Mesodermal cell (in vitro differentiated cells): ENCODE measurements at regions not wholly inside any gene's neighbourhood (a gene's known extent, or its start where the extent isn't known, plus 50 kb on each side); places are given as distances from the start of the nearest gene placed in this dataset.
A peak's percentile ranks its signal among the peaks of the same experiment; 100 is the strongest.
"Not testable (repeated sequence)": the region's sequence is repeated elsewhere in the genome, so short reads cannot be mapped to it uniquely, and the experiment has no call there.

Experiments used
- H3K27ac ChIP-seq: 2 replicates; pipeline ENCODE4 v1.7.0; 2013; ENCODE audit warnings: mild to moderate bottlenecking, low read depth, low read length, moderate library complexity; ENCODE audit not compliant: severe bottlenecking
- H3K36me3 ChIP-seq: 2 replicates; pipeline ENCODE4 v1.7.1; 2013; ENCODE audit warnings: mild to moderate bottlenecking, low read length, moderate library complexity; ENCODE audit not compliant: control insufficient read depth, insufficient read depth
- H3K4me1 ChIP-seq: one replicate; pipeline ENCODE4 v1.7.1; 2013; ENCODE audit warnings: mild to moderate bottlenecking, low read length; ENCODE audit not compliant: insufficient read depth, control insufficient read depth, poor library complexity, severe bottlenecking
- H3K4me3 ChIP-seq: 2 replicates; pipeline ENCODE4 v1.7.0; 2013; ENCODE audit warnings: low read length, control low read depth, mild to moderate bottlenecking; ENCODE audit not compliant: insufficient read depth, poor library complexity, severe bottlenecking; ENCODE audit errors: extremely low read depth
- H3K9me3 ChIP-seq: 2 replicates; pipeline ENCODE4 v1.7.1; 2013; ENCODE audit warnings: mild to moderate bottlenecking, low read length, moderate library complexity; ENCODE audit not compliant: control insufficient read depth
- WGBS, 2 experiments: methylation state at CpG; one replicate each; pipeline ENCODE4 v1.1.5; 2013; ENCODE audit warnings: missing lambda C conversion rate in 2 of 2; ENCODE audit not compliant: insufficient coverage in 2 of 2; 5-methylcytosine and 5-hydroxymethylcytosine counted together

GRCh38 chr6:71222671-71223070, 65.9 kb upstream of the OGFRL1 start:
- WGBS, 2 experiments = 80 to 90% methylated on average over 2 to 3 of the region's 4 CpGs
- Histone ChIP-seq H3K27ac (no peak overlapping the region), H3K36me3 (no peaks in the 10 kb centered on the region), H3K9me3 (no peaks in the 10 kb centered on the region), H3K4me3 (no peak overlapping the region), H3K4me1 (no peaks in the 10 kb centered on the region)

GRCh38 chr6:71224011-71224410, 64.6 kb upstream of the OGFRL1 start:
- Histone ChIP-seq H3K36me3 (no peaks in the 10 kb centered on the region), H3K4me3 (no peak overlapping the region), H3K27ac (no peak overlapping the region), H3K9me3 (no peaks in the 10 kb centered on the region), H3K4me1 (peaks cover 6% of the 10 kb centered on the region)
- WGBS, 2 experiments = no CpG with 5 or more reads among the region's 2 CpGs

GRCh38 chr6:71226151-71226550, 62.5 kb upstream of the OGFRL1 start:
- Histone ChIP-seq H3K9me3 (no peaks in the 10 kb centered on the region), H3K4me3 (no peak overlapping the region), H3K36me3 (no peaks in the 10 kb centered on the region), H3K27ac (no peak overlapping the region), H3K4me1 (peaks cover 6% of the 10 kb centered on the region)
- WGBS, 2 experiments = no CpG with 5 or more reads among the region's 1 CpG

GRCh38 chr6:71228461-71229041, 60.1 kb upstream of the OGFRL1 start:
- H3K4me3 ChIP-seq = no peak overlapping the region
- peak overlapping the region; percentile 43 for H3K27ac ChIP-seq
- peaks cover 6% of the 10 kb centered on the region for H3K4me1 ChIP-seq
- H3K9me3 ChIP-seq = no peaks in the 10 kb centered on the region
- H3K36me3 ChIP-seq = no peaks in the 10 kb centered on the region
- WGBS, 2 experiments = 67 to 95% methylated on average over 2 of the region's 4 CpGs

- WGBS, 2 experiments = 100% methylated on average over 2 of the region's 3 CpGs
- H3K4me3 ChIP-seq = no peak overlapping the region
Measured at GRCh38 chr6:71229477-71229876, 59.1 kb upstream of the OGFRL1 start.

GRCh38 chr6:71232890-71233289, 55.7 kb upstream of the OGFRL1 start:
- 100% methylated on average over 1 of the region's 4 CpGs; no CpG with 5 or more reads in 1 of the 2 experiments for WGBS, 2 experiments
- not testable (repeated sequence) for H3K4me3 ChIP-seq, H3K27ac ChIP-seq, H3K9me3 ChIP-seq, H3K4me1 ChIP-seq, H3K36me3 ChIP-seq

More at GRCh38 chr6:71229477-71229876, 59.1 kb upstream of the OGFRL1 start:
- H3K4me1 ChIP-seq = peaks cover 6% of the 10 kb centered on the region
- no peak overlapping the region for H3K27ac ChIP-seq
- H3K36me3 ChIP-seq = no peaks in the 10 kb centered on the region
- H3K9me3 ChIP-seq = no peaks in the 10 kb centered on the region

- Histone ChIP-seq H3K9me3 (no peaks in the 10 kb centered on the region), H3K27ac (no peak overlapping the region), H3K4me3 (no peak overlapping the region), H3K36me3 (no peaks in the 10 kb centered on the region), H3K4me1 (peaks cover 8% of the 10 kb centered on the region)
- no CpG with 5 or more reads among the region's 1 CpG for WGBS, 2 experiments
Measured at GRCh38 chr6:71236926-71237434, 51.6 kb upstream of the OGFRL1 start.

- Histone ChIP-seq H3K9me3 (no peaks in the 10 kb centered on the region), H3K4me3 (no peak overlapping the region)
- 100% methylated on average over 1 of the region's 1 CpG; no CpG with 5 or more reads in 1 of the 2 experiments for WGBS, 2 experiments
Measured at GRCh38 chr6:71238351-71238750, 50.3 kb upstream of the OGFRL1 start.

More at GRCh38 chr6:71238351-71238750, 50.3 kb upstream of the OGFRL1 start:
- Histone ChIP-seq H3K4me1 (peaks cover 8% of the 10 kb centered on the region), H3K27ac (no peak overlapping the region), H3K36me3 (no peaks in the 10 kb centered on the region)
